Progenitor cell of endocrine pancreas (in vitro differentiated cells): ENCODE measurements at regions not wholly inside any gene's neighbourhood (a gene's known extent, or its start where the extent isn't known, plus 50 kb on each side); places are given as distances from the start of the nearest gene placed in this dataset.

Experiments
- DNase-seq: peaks from one replicate; pipeline ENCODE4 v3.0.0; 2021; ENCODE audit warnings: low spot score; ENCODE audit not compliant: unreplicated experiment
- H3K27ac Mint-ChIP-seq: 2 replicates; pipeline ENCODE4 v1.8.0; 2021; ENCODE audit warnings: mild to moderate bottlenecking, moderate library complexity, mixed read lengths
- H3K27me3 Mint-ChIP-seq: 2 replicates; pipeline ENCODE4 v1.8.0; 2021; ENCODE audit warnings: mixed read lengths
- H3K36me3 Mint-ChIP-seq: 2 replicates; pipeline ENCODE4 v1.8.0; 2022; ENCODE audit warnings: mixed read lengths; ENCODE audit not compliant: insufficient read depth
- H3K4me1 Mint-ChIP-seq: 2 replicates; pipeline ENCODE4 v1.8.0; 2021; ENCODE audit warnings: low read depth, mixed read lengths
- H3K4me3 Mint-ChIP-seq: 2 replicates; pipeline ENCODE4 v1.8.0; 2021; ENCODE audit warnings: low read depth, mild to moderate bottlenecking, moderate library complexity, mixed read lengths
- H3K9me3 Mint-ChIP-seq: 2 replicates; pipeline ENCODE4 v1.8.0; 2021; ENCODE audit warnings: low read depth, mixed read lengths
- CTCF ChIP-seq: fragments of 200-600 bp; sonication (generic); IDR thresholded peaks from one replicate; pipeline ENCODE4 v1.5.0; 2021; ENCODE audit warnings: antibody characterized with exemption, mild to moderate bottlenecking; ENCODE audit not compliant: unreplicated experiment

GRCh38 chr16:25587783-25588182 lies 104.0 kb upstream of the HS3ST4 start:
- Mint-ChIP-seq H3K9me3 (peaks cover 10% of the 10 kb centered on the region), H3K27me3 (peaks cover 3% of the 10 kb centered on the region), H3K4me3 (no peak overlapping the region), H3K36me3 (no peaks in the 10 kb centered on the region), H3K4me1 (no peaks in the 10 kb centered on the region), H3K27ac (no peak overlapping the region)
- TF ChIP-seq CTCF: no peak
- DNase-seq: no peak

GRCh38 chr16:25586826-25587225 lies 104.9 kb upstream of the HS3ST4 start:
- H3K27ac Mint-ChIP-seq: no peak overlapping the region
- no peak for TF ChIP-seq CTCF
- H3K4me1 Mint-ChIP-seq: no peaks in the 10 kb centered on the region
- no peak overlapping the region for H3K4me3 Mint-ChIP-seq
- DNase-seq: no peak
- peaks cover 3% of the 10 kb centered on the region for H3K27me3 Mint-ChIP-seq
- H3K9me3 Mint-ChIP-seq: peaks cover 10% of the 10 kb centered on the region
- H3K36me3 Mint-ChIP-seq: no peaks in the 10 kb centered on the region

- H3K27me3 Mint-ChIP-seq: peaks cover 3% of the 10 kb centered on the region
- DNase-seq: no peak
- no peaks in the 10 kb centered on the region for H3K36me3 Mint-ChIP-seq
- no peak overlapping the region for H3K4me3 Mint-ChIP-seq
- no peaks in the 10 kb centered on the region for H3K4me1 Mint-ChIP-seq
- TF ChIP-seq CTCF: no peak
- peaks cover 10% of the 10 kb centered on the region for H3K9me3 Mint-ChIP-seq
- no peak overlapping the region for H3K27ac Mint-ChIP-seq
Observed at GRCh38 chr16:25585526-25585925, 106.2 kb upstream of the HS3ST4 start.

- H3K27me3 Mint-ChIP-seq: no peaks in the 10 kb centered on the region
- no peaks in the 10 kb centered on the region for H3K4me1 Mint-ChIP-seq
- no peaks in the 10 kb centered on the region for H3K36me3 Mint-ChIP-seq
- H3K4me3 Mint-ChIP-seq: no peak overlapping the region
- no peak for DNase-seq
- H3K9me3 Mint-ChIP-seq: peaks cover 17% of the 10 kb centered on the region
- no peak for TF ChIP-seq CTCF
- H3K27ac Mint-ChIP-seq: no peak overlapping the region
Observed at GRCh38 chr16:25580041-25580440, 111.7 kb upstream of the HS3ST4 start.

GRCh38 chr16:25575363-25575762 lies 116.4 kb upstream of the HS3ST4 start:
- H3K27ac Mint-ChIP-seq: no peak overlapping the region
- no peak for DNase-seq
- H3K4me3 Mint-ChIP-seq: no peak overlapping the region
- peaks cover 6% of the 10 kb centered on the region for H3K9me3 Mint-ChIP-seq
- no peaks in the 10 kb centered on the region for H3K36me3 Mint-ChIP-seq
- no peak for TF ChIP-seq CTCF
- no peaks in the 10 kb centered on the region for H3K27me3 Mint-ChIP-seq
- no peaks in the 10 kb centered on the region for H3K4me1 Mint-ChIP-seq
